ENCODE measurements at regions not wholly inside any gene's neighbourhood (a gene's known extent, or its start where the extent isn't known, plus 50 kb on each side); places are given as distances from the start of the nearest gene placed in this dataset.

GRCh38 chr4:66636349-66636748, 909.0 kb downstream of the CENPC start:
- TF ChIP-seq EZH2phosphoT487 (IDR thresholded peaks at IDR 0.05; ENCODE audit: low read length) (no peak), CTCF (IDR thresholded peaks at IDR 0.05; ENCODE audit: low read length) (no peak), EZH2 (optimal IDR thresholded peaks at IDR 0.05; ENCODE audit: low read depth, low read length) (no peak)

Measured in MM.1S (cell line).